GM13976 (cell line): ENCODE measurements at regions not wholly inside any gene's neighbourhood (a gene's known extent, or its start where the extent isn't known, plus 50 kb on each side); places are given as distances from the start of the nearest gene placed in this dataset.

Experiments used
- DNase-seq: peaks from one replicate; pipeline ENCODE4 v3.0.0; 2012; ENCODE audit warnings: low spot score
- in situ Hi-C: fragments of 300-500 bp; cut with MboI; formaldehyde crosslinking; loops from one replicate; pipeline ENCODE4 v1.12.0; 2022; ENCODE audit warnings: low sequenced_read_pairs, mixed read lengths, inconsistent platforms; ENCODE audit not compliant: unreplicated experiment
- TF ChIP-seq, protein P1 (sequence below): IDR thresholded peaks from 2 replicates; pipeline ENCODE4 v1.5.1; 2012; ENCODE audit warnings: borderline replicate concordance, mild to moderate bottlenecking; ENCODE audit not compliant: insufficient read depth; ENCODE audit errors: extremely low read depth, missing control alignments, control extremely low read depth

DNA sequence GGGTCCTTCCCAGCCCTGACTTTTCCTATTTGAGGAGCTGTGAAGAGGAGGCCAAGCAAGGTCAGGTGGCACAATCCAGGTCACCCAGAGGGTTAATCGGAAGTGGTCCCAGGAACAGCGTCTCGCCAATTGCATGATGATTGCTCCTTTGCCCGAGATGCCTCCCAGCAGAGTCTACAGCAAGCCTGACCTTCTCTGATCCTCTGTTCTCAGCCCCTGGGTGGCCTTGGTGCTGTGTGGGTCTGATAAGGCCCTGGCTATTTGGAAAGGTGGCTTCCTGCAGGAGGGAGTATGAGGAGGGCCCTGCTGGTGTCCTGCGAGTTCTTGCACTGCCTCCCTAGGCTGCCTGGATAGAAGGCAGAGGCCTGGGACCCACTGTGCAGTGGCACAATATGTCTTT lies 116.2 kb downstream of the FOXD2 start:
- DNase-seq: no peak
- in situ Hi-C loops: no loop called here
- TF ChIP-seq, protein P1, sequence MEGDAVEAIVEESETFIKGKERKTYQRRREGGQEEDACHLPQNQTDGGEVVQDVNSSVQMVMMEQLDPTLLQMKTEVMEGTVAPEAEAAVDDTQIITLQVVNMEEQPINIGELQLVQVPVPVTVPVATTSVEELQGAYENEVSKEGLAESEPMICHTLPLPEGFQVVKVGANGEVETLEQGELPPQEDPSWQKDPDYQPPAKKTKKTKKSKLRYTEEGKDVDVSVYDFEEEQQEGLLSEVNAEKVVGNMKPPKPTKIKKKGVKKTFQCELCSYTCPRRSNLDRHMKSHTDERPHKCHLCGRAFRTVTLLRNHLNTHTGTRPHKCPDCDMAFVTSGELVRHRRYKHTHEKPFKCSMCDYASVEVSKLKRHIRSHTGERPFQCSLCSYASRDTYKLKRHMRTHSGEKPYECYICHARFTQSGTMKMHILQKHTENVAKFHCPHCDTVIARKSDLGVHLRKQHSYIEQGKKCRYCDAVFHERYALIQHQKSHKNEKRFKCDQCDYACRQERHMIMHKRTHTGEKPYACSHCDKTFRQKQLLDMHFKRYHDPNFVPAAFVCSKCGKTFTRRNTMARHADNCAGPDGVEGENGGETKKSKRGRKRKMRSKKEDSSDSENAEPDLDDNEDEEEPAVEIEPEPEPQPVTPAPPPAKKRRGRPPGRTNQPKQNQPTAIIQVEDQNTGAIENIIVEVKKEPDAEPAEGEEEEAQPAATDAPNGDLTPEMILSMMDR: no peak

- in situ Hi-C loops: no loop called here
- TF ChIP-seq, protein P1: no peak
- DNase-seq: no peak
These were observed 117.1 kb downstream of the FOXD2 start for GRCh38 chr1:47554901-47555300.

DNA sequence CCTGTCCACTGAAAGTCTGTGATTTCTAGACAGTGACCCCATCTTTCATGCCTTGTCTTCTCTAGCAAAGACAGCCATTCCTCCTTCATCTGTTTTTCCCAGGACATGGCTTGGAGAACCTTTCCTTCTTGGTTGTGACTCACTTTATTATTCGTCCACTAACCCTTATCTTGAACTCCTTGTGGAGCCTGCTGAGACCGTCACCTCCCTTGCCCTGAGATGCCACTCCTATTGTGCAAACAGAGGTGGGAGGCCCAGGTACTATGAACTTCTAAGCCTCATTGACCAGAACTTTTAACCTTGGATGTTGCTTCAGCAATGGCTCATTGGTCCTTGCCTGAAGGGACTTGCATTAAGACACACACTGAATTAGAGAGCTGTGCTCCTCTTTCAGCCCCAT lies 117.5 kb downstream of the FOXD2 start:
- no peak for DNase-seq
- TF ChIP-seq, protein P1: no peak
- in situ Hi-C loops: no loop called here

- TF ChIP-seq, protein P1: no peak
- in situ Hi-C loops: no loop called here
- no peak for DNase-seq
These were observed 118.2 kb downstream of the FOXD2 start for GRCh38 chr1:47555841-47556560.

DNA sequence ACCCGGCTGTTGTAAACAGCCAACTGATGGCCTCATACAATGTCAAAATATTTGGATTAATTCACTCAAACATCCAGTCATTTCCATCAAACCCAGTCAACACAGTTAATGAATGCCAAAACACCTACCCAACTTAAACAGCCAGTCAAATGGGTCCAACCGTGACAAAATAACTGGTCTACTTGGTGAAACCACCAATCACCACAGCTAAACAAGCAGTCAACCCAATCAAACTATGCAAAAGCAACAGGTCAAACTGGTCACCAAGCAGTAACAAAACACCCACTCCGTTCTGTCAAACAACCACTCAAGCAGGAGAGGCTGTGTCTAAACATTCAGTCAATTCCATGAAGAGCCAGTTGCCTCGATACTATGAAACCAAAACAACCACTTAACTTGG lies 119.2 kb downstream of the FOXD2 start:
- in situ Hi-C loops: no loop called here
- TF ChIP-seq, protein P1: no peak
- DNase-seq: no peak

DNA sequence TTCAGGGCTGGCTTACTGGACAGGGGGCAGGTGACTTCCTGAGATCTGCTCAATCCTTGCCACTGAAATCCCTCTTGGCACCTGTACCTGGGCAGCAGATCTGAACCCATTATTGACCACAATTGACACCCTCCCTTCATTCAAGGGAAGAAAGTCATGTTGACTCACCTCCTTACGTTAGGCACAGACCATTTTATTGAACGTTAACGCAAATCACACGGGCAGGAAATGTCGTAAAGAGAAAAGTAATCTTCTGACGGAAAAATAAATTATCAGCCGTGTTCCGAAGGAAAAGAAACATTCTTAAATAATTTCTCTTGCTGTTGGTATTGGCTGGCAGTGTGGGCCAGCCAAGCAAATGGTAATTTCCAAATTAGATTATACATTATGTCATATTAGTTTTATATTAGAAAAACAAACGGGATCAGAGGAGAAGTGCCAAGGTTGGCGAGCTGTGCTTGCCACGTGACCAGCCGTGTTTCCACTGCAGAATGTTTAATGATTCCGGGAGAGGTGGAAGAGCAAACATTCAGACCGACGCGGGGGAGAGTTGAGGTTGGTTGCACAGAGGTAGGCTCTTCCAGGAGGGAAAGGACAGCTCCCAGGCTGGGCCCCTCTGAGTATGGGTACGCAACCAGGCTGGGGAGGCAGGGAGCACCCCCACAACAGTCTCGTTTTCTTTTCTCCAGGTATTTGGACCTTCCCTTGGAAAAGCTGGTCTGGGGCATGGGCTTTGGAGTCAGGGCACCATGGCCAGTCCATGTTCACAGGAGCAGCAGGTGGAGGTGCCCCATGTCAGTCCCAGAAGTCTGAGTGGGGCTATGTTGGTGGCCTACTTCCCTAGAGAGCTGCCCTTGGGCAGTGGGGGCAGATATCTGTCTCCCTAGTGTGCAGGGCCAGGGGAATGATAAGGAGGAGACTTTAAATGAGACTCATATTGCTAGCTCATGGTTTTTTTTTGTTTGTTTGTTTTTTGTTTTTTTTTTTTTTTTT lies 121.1 kb downstream of the FOXD2 start:
- TF ChIP-seq, protein P1: no peak
- no peak for DNase-seq
- in situ Hi-C loops: no loop called here
